ENCODE measurements at regions not wholly inside any gene's neighbourhood (a gene's known extent, or its start where the extent isn't known, plus 50 kb on each side); places are given as distances from the start of the nearest gene placed in this dataset.

GRCh38 chr2:200254773-200255172 lies 51.7 kb upstream of the SPATS2L start:
- TF ChIP-seq, protein P1, sequence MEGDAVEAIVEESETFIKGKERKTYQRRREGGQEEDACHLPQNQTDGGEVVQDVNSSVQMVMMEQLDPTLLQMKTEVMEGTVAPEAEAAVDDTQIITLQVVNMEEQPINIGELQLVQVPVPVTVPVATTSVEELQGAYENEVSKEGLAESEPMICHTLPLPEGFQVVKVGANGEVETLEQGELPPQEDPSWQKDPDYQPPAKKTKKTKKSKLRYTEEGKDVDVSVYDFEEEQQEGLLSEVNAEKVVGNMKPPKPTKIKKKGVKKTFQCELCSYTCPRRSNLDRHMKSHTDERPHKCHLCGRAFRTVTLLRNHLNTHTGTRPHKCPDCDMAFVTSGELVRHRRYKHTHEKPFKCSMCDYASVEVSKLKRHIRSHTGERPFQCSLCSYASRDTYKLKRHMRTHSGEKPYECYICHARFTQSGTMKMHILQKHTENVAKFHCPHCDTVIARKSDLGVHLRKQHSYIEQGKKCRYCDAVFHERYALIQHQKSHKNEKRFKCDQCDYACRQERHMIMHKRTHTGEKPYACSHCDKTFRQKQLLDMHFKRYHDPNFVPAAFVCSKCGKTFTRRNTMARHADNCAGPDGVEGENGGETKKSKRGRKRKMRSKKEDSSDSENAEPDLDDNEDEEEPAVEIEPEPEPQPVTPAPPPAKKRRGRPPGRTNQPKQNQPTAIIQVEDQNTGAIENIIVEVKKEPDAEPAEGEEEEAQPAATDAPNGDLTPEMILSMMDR (IDR thresholded peaks at IDR 0.05; ENCODE audit: low read length): no peak
- no peak for TF ChIP-seq EZH2 (IDR thresholded peaks at IDR 0.05; ENCODE audit: borderline replicate concordance, low read length)

All from OCI-LY1 (cell line).